Peyer's patch (tissue), 4 donors: ENCODE measurements at regions not wholly inside any gene's neighbourhood (a gene's known extent, or its start where the extent isn't known, plus 50 kb on each side); places are given as distances from the start of the nearest gene placed in this dataset.
"Not testable (repeated sequence)": the region's sequence is repeated elsewhere in the genome, so short reads cannot be mapped to it uniquely, and the experiment has no call there.

Source experiments
- DNase-seq, 3 donors: peaks; one replicate each; pipeline ENCODE4 v3.0.0-alpha.2; 2017 to 2019
- H3K27ac ChIP-seq, 4 donors: fragments of 200-600 bp; sonication (generic); one replicate each; pipeline ENCODE4 v1.5.1; 2016 to 2019
- H3K27me3 ChIP-seq, 2 donors: fragments of 200-600 bp; sonication (generic); one replicate each; pipeline ENCODE4 v1.5.1; 2019
- H3K36me3 ChIP-seq, 3 donors: fragments of 200-600 bp; sonication (generic); one replicate each; pipeline ENCODE4 v1.5.1; 2016 to 2019
- H3K4me1 ChIP-seq, 4 donors: fragments of 200-600 bp; sonication (generic); one replicate each; pipeline ENCODE4 v1.5.1; 2016 to 2019
- H3K4me3 ChIP-seq, 4 donors: fragments of 200-600 bp; sonication (generic); 1 replicate in 3 of 4; 2 replicates in 1 of 4; pipeline ENCODE4 v1.5.1; 2016 to 2019; ENCODE audit warnings: mild to moderate bottlenecking in 1 of 4
- H3K9me3 ChIP-seq, 4 donors: fragments of 200-600 bp; sonication (generic); one replicate each; pipeline ENCODE4 v1.5.1; 2016 to 2019; ENCODE audit warnings: mild to moderate bottlenecking in 1 of 4
- POLR2A ChIP-seq, 2 donors: fragments of 450-650 bp; IDR thresholded peaks; one replicate each; pipeline ENCODE4 v1.5.1; 2017; ENCODE audit warnings: antibody characterized with exemption in 2 of 2, mild to moderate bottlenecking in 2 of 2, moderate library complexity in 2 of 2
- TF ChIP-seq, protein P1 (sequence below), 6 experiments: fragments of 450-650 bp in 4 of 6; fragments of 200-600 bp in 2 of 6; sonication (generic) in 1 of 6; IDR thresholded peaks; one replicate each; pipeline ENCODE4 v1.5.1; 2017 to 2019; ENCODE audit warnings: antibody characterized with exemption in 6 of 6, mild to moderate bottlenecking in 3 of 6, moderate library complexity in 1 of 6

DNA sequence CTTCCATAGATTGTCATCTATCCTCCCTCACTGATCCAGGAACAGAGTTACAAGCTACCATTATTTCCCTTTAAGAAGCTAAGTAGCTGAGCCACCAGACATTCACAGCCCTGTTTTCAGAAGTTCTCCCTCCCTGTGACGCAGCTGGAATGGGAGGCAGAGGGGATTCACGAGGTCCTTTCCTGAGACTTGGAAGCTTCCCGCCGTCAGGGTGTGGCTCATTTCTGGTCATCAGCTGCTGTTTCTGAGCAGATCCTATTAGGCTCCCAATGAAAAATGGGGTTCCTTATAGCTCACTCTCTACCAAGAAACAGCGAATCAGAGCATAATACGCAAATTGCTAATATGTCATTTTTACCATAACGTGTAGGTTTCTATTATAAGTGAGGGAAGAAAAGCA, 559.3 kb upstream of the ID2 start:
- Histone ChIP-seq H3K9me3 (no peaks in the 10 kb centered on the region), H3K4me3 (no peak overlapping the region), H3K4me1 (peaks cover 0 to 8% (median 0%) of the 10 kb centered on the region in 4 donors), H3K27ac (no peak overlapping the region), H3K36me3 (no peaks in the 10 kb centered on the region), H3K27me3 (no peaks in the 10 kb centered on the region)
- TF ChIP-seq POLR2A (IDR thresholded peaks at IDR 0.05), result no peak
- TF ChIP-seq, protein P1, sequence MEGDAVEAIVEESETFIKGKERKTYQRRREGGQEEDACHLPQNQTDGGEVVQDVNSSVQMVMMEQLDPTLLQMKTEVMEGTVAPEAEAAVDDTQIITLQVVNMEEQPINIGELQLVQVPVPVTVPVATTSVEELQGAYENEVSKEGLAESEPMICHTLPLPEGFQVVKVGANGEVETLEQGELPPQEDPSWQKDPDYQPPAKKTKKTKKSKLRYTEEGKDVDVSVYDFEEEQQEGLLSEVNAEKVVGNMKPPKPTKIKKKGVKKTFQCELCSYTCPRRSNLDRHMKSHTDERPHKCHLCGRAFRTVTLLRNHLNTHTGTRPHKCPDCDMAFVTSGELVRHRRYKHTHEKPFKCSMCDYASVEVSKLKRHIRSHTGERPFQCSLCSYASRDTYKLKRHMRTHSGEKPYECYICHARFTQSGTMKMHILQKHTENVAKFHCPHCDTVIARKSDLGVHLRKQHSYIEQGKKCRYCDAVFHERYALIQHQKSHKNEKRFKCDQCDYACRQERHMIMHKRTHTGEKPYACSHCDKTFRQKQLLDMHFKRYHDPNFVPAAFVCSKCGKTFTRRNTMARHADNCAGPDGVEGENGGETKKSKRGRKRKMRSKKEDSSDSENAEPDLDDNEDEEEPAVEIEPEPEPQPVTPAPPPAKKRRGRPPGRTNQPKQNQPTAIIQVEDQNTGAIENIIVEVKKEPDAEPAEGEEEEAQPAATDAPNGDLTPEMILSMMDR (IDR thresholded peaks at IDR 0.05), result no peak
- DNase-seq, result no peak

- no peak overlapping the region for H3K4me3 ChIP-seq
- no peaks in the 10 kb centered on the region for H3K36me3 ChIP-seq
- H3K27ac ChIP-seq, result no peak overlapping the region
- TF ChIP-seq, protein P1 (IDR thresholded peaks at IDR 0.05), result no peak
- no peak for TF ChIP-seq POLR2A (IDR thresholded peaks at IDR 0.05)
- no peaks in the 10 kb centered on the region for H3K9me3 ChIP-seq
- DNase-seq, result no peak
- H3K4me1 ChIP-seq, result peaks cover 0 to 8% (median 0%) of the 10 kb centered on the region in 4 donors
- no peaks in the 10 kb centered on the region for H3K27me3 ChIP-seq
Observed at GRCh38 chr2:8123464-8123863, 558.4 kb upstream of the ID2 start.

DNA sequence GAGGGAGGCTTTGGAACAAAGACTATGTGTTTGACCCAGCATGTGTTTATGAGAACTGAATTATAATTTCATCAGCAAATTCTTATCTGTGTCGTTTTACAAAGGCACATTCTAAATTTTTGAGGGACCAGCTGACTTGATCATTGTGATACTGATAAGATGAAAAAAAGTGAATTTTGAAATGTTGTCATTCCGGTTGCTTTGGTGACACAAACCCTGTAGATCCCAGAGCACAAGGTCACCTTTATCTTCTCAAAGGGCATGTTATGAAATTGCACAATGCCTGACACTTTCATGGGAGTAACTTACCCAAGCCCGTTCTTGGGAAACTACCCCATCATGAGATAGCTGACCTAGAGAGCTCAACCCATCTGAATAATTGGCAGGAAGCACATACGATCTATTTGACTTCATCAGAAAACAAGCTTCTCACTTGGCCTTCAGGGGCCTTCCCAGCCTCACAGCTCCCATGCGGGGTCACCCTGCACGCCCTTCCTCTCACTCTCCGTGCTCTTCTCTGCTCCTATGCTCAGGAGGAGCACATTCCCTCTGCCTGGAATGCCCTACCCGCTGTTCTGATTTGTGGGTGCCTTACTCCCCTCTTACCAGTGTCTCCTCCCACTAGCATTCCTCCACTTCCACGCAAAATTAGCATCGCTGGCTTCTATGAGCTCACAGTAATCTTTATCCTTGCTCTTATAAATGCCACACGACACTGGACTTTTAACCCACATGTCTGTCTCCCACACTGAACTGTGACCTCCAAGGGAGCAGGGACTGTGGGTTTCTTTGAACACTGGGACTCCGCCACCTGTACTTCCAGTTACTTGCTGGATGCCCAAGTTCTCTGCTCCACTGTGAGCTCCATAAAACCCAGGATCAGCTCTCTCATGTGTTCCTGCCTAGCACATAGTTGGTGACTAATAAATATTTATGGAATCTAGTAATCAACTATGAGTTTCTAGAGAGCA, 555.8 kb upstream of the ID2 start:
- no peak overlapping the region for H3K27ac ChIP-seq
- no peaks in the 10 kb centered on the region for H3K36me3 ChIP-seq
- H3K4me3 ChIP-seq, result no peak overlapping the region
- H3K4me1 ChIP-seq, result no peaks in the 10 kb centered on the region
- DNase-seq, result no peak
- H3K9me3 ChIP-seq, result no peaks in the 10 kb centered on the region
- TF ChIP-seq POLR2A (IDR thresholded peaks at IDR 0.05), result no peak
- TF ChIP-seq, protein P1 (IDR thresholded peaks at IDR 0.05), result no peak
- H3K27me3 ChIP-seq, result no peaks in the 10 kb centered on the region

DNA sequence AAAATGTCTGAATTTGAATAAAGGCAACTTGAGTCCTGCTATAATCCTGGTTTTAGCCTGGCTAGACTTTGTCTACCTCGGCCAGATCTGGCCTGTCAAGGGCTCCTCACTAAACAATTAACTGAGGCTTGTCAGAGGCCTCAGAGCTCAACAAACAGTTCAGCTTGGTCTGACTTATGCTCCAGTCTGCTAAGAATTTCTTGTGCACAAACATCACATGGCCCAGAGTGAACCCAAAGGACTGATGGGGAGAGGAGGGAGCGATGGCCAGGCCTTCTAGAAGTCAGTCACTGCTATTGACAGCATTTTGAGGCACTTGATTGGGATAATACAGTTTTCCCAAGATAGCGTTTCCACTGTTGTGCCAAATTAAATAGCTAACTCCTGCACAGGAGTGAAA, 555.1 kb upstream of the ID2 start:
- no peak overlapping the region for H3K4me3 ChIP-seq
- DNase-seq, result no peak
- TF ChIP-seq POLR2A (IDR thresholded peaks at IDR 0.05), result no peak
- TF ChIP-seq, protein P1 (IDR thresholded peaks at IDR 0.05), result no peak
- no peaks in the 10 kb centered on the region for H3K36me3 ChIP-seq
- H3K4me1 ChIP-seq, result no peaks in the 10 kb centered on the region
- no peaks in the 10 kb centered on the region for H3K9me3 ChIP-seq
- no peak overlapping the region for H3K27ac ChIP-seq
- H3K27me3 ChIP-seq, result no peaks in the 10 kb centered on the region

GRCh38 chr2:8131423-8131822, 550.4 kb upstream of the ID2 start:
- not testable (repeated sequence) for H3K36me3 ChIP-seq, H3K27ac ChIP-seq, H3K4me3 ChIP-seq, DNase-seq, H3K9me3 ChIP-seq, H3K27me3 ChIP-seq
- H3K4me1 ChIP-seq, result peaks cover 0 to 13% (median 0%) of the 10 kb centered on the region in 4 donors

- no peaks in the 10 kb centered on the region for H3K9me3 ChIP-seq
Observed at GRCh38 chr2:8132351-8132831, 549.5 kb upstream of the ID2 start.

More at GRCh38 chr2:8132351-8132831, 549.5 kb upstream of the ID2 start:
- TF ChIP-seq POLR2A (IDR thresholded peaks at IDR 0.05), result no peak
- TF ChIP-seq, protein P1 (IDR thresholded peaks at IDR 0.05), result no peak
- Histone ChIP-seq H3K4me3 (no peak overlapping the region), H3K27me3 (no peaks in the 10 kb centered on the region), H3K36me3 (no peaks in the 10 kb centered on the region), H3K4me1 (peaks cover 0 to 13% (median 0%) of the 10 kb centered on the region in 4 donors), H3K27ac (no peak overlapping the region)
- no peak for DNase-seq
